HuH-7 (cell line): ENCODE measurements at regions not wholly inside any gene's neighbourhood (a gene's known extent, or its start where the extent isn't known, plus 50 kb on each side); places are given as distances from the start of the nearest gene placed in this dataset.
"Not testable (repeated sequence)": the region's sequence is repeated elsewhere in the genome, so short reads cannot be mapped to it uniquely, and the experiment has no call there.

Experiments
- DNase-seq: peaks from one replicate; pipeline ENCODE4 v3.0.0; 2011; ENCODE audit warnings: low spot score

DNA sequence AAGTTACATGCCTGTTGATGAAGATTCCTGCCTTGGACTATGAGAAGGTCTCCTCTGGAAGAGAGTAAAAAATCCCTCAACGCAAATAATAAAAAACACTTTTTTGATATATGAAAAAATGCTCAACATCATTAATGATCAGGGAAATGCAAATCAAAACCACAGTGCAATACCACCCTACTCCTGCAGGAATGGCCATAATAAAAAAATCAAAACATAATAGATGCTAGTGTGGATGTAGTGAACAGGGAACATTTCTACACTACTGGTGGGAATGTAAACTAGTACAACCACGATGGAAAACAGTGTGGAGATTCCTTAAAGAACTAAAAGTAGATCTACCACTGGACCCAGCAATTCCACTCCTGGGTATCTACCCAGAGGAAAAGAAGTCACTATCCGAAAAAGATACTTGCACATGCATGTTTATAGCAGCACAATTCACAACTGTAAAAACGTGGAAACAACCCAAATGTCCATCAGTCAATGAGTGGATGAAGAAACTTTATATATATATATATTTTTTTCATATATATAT is 352.1 kb downstream of the SOX9 start:
- DNase-seq = not testable (repeated sequence)

DNA sequence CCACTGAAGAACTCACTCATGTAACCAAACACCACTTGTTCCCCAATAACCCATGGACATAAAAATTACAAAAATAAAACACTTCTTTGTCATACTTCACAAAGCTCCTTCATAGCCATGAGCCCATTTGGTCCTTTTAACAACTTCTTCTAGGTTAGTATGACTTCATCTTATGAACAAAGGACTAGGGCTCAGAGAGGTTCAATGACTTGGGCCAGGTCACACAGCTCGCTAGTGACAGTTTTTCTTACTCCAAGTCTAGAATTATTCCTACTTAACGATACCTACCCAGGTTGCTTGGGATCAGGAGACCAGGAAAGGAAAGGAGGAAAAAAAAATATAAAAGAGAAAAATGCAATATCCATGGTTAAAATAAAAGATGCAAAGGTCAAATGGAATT is 353.4 kb downstream of the SOX9 start:
- no peak for DNase-seq

DNA sequence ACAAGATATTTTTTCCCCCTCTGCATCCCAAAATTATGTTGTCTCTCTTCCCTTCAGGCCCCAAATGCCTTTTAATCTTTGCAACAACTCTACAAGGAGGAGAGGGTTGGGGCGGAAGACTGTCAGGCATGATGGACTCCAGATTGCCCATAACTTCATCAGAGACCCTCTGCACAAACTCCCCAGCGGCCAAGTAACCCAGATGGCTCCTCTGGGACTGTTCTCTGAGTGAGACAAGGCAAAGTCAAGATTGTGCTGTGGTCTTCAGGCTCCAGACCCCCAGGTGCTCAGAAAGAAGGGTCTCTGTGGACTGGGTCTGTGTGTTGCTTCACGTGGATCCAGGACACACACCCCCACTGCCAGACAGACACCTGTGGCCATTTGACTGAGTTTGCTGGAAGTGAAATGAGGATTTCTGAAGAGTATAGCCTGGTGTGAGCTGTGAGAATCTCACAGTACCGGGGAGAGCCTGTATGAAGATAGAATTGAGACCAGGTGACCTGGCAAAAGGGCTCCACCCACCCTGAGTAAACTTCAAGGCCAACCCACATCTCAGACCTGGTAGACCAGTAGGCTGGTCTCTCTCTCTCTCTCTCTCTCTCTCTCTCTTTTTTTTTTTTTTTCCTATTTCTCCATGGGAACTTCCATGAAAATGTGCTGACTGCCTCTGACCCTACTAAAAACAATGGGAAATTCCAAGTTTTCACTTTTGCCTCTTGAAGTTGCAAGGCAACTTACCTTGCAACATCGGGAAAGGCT is 354.1 kb downstream of the SOX9 start:
- no peak for DNase-seq

GRCh38 chr17:72476134-72476533 is 355.3 kb downstream of the SOX9 start:
- no peak for DNase-seq

DNA sequence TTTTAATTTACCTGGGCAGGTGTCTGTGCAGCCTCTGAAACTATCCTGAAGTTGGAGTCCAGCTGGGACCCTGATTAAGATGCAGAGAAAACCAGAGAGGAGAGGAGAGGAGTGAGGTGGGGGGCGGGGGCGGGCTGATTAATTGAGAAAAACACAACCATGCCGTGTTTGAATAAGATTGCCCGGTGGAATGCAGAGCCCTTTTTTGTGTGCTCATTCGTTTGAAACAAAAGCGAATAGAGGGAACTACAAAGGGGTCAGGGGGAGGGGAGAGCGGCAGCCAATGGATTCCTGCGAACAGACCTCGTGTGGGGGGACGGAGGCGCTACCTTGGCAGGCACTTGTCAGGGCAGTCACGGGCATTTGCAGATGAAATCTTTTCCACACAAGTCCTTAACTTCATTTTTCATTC is 355.8 kb downstream of the SOX9 start:
- DNase-seq = no peak

DNA sequence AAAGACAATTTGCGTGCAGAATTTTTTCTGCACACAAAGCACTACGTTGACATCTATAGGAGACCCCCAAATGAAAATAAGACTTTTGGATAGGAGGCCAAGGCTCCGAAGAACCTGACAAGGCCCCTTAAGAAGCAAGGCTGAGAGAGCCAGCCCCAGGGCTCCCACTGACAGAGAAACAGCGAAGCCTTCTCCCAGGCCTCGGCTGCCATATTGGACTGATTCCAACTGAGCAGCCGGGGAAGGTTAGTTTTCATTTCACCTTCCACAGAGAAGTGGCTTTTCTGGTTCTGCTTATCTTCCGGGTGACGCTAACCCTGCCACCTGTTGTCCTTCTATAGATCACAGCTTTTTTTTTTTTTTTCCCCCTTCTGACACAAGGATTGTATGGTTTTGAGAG is 356.7 kb downstream of the SOX9 start:
- no peak for DNase-seq

GRCh38 chr17:72479113-72479512 is 358.3 kb downstream of the SOX9 start:
- DNase-seq = peak; percentile 56

GRCh38 chr17:72481572-72481971 is 360.8 kb downstream of the SOX9 start:
- no peak for DNase-seq

DNA sequence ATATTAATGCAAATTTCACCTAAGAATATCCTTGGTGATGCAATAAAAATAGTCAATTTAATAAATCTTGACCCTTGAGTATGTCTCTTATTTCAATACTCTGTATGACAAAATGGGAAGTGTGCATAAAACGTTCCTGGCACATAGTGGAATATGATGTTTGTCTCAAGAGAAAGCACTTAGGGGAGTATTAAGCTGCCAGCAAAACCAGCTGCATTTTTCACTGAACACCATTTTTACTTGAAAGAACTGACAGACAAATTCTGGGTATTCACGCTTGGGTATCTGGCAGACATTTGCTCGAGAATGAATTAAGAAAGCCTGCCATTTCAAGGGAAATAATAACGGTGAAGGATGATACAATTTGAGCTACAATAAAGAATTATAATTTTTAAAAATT is 364.8 kb downstream of the SOX9 start:
- DNase-seq = no peak

DNA sequence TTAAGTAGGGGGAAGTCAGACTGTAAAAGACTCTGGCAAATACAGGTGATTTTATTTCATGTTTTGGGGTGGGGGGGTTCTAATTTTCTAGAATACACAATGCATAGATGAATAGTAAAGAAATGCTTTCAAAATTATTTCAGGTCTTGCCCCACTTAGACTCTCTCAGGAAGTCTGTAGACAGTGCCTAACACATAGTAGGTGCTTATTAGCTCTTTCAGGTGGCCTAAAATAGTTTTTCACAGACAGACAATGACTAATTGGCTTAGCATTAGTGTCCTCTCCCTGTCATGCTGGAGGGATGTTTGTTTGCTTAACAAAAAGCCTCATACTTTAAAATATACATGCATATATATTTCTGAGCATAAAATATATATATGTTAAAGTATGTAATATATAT is 366.0 kb downstream of the SOX9 start:
- DNase-seq = no peak

GRCh38 chr17:72487731-72488494 is 367.1 kb downstream of the SOX9 start:
- no peak for DNase-seq

DNA sequence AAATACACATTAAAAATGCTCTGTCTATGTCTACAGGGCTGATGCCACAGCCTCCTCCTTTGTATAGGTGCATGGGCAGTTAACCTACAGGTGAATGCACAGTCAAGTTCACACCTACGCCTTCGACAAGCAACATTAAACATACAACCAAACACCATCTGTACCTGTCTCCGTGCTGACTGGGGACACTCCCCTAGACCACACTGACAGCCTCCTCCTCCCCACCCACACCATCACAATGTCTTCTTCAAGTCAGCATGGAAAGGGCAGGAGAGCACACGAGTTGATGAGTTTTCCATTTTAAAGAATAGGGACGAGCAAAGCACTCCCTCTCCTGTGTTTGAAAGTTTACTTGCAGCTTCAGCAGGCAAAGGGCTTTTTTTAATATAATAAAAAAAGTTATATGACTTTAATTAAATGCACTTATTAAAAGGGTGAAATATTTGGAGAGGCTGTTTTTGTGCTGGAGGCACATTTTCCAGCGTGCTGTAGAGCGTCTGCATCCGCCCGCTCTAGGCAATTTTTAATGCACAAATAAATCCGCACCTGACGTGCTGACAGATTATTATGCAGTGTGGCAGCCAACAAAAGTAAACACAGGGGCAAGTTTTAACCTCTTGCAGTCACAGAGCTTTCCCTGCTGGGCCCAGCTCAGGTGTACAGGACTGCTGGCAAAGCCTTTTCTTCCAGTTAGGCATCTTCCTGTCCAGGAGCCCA is 367.9 kb downstream of the SOX9 start:
- DNase-seq = no peak

GRCh38 chr17:72489272-72489641 is 368.4 kb downstream of the SOX9 start:
- no peak for DNase-seq

- DNase-seq = no peak
Measured at GRCh38 chr17:72491102-72491501, 370.3 kb downstream of the SOX9 start.

GRCh38 chr17:72492494-72492893 is 371.7 kb downstream of the SOX9 start:
- DNase-seq = no peak

- no peak for DNase-seq
Measured at GRCh38 chr17:72492941-72493340, 372.1 kb downstream of the SOX9 start.

DNA sequence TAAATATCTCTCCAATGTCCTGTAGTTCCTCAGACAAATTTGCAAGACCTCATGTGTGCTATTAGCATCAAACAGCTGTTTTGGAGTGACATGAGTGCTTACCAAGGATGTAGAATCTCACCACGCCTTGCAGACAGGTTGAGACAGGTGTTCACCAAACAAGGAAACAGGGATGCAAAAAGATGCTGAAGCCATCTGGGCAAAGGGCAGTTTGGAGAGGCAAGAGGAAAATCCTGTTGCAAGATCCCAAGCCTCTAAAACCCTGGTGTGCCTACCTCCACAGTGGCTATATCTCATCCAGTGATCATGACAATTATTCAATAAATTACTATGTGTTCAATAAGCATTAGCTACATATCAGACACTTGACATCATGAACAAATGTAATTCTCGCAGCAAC is 373.7 kb downstream of the SOX9 start:
- DNase-seq = no peak

DNA sequence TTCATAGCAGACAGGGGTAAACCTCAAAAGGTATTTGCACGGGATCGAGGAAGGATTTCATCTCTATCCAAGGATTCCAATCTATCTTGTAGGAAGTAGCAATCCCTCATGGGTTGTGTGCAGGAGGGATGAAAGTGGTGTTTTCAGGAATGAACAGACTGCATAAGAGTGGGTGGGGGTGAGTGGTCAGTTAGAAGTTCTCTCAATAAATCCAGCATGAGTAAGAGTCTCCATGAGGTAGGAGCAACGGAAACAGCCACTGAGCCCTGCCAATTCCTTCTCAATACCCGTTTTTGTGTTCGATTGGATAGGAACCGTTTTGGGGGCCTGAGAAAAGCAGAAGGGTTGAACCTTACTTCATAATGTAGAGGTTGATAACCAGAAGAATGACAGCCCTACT is 375.6 kb downstream of the SOX9 start:
- DNase-seq = no peak

GRCh38 chr17:72497915-72498314 is 377.1 kb downstream of the SOX9 start:
- DNase-seq = no peak

DNA sequence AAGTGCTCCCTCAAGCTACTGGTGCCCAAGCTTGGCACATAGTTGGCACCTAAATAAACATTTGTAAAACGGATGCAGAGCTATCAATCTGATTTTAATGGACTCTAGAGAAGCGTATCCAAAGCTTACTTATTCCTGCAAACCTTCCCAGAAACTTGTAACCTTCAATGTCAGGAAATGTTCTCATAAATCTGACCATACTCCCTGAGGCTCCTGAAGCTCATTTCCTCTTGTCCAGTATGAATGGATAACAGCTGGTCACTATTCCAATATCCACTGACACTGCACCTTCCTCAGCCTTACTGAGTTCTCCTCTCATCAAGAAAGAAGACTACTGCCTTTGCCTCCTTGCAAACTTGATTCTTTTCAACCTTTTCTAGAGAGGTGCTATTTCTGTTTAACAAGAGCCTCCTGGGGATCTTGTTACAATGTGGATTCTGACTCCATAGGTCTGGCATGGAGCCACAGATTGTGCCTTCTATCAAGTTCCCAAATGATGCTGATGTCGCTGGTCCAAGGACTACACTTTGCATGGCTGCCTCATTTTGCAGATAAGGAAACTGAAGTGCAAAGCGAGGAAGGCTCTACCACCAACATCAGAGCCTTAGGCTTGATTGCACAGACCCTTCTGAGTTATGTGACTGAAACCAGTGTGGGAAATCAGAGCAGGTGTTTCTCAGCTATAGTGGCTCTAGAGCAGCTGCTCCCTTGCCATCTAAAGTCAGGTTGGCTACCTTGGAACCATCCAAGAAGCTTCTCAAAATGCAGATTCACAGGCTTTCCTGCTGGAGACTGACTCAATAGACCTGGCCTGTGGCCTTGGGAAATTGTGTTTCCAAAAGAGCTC is 377.8 kb downstream of the SOX9 start:
- DNase-seq = no peak

DNA sequence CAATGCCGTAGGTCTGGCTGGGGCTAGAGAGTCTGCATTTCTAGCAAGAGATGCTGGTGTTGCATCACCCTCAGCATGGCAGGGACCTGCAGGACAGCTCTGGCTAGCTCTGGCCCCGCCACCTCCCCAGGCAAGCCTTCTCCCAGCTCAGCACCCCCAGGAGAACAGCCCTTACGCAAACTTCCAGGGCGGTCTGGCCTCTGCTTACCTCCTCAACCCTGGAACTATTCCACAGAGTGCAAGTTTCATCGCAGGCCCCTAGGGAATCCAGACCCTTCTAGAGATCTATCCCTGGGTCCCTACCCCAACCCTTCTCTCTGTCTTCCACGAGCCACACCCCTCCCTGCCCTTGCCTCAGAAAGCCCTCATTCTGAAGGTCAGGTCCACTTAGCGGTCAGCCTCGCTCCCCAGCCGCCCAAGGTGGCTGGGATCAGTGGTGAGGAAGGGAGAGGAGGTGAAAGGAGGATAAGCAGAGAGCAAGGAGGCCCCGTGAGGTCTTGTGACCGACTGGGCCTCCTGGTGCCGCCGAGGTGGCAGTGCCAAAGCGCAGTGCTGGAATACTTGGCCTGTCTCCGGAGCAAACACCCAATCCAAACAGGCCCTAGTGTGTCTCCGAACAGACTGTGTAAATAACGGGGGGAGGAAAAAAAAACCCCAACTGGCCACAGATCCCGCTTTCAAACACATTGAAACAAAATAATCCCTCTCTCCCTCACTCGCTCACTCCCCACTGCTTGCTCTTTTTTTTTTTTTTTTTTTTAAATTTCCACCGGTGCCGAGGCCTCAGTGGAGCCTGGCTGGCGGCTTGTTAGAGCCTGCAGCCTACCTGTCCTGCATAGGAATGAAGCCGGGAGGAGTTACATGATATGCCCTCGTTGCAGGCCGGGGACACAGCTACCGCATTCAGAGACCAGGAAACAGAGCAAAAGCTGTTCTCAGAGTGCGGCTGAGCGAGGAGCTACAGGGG is 380.9 kb downstream of the SOX9 start:
- no peak for DNase-seq
